ENCODE measurements at regions not wholly inside any gene's neighbourhood (a gene's known extent, or its start where the extent isn't known, plus 50 kb on each side); places are given as distances from the start of the nearest gene placed in this dataset.
A peak's percentile ranks its signal among the peaks of the same experiment; 100 is the strongest.

- Histone ChIP-seq H3K79me2 (ENCODE audit: insufficient read depth, low read length) (no peaks in the 10 kb centered on the region), H4K20me1 (ENCODE audit: insufficient read depth, low read length, poor library complexity, severe bottlenecking) (no peaks in the 10 kb centered on the region), H3K9ac (ENCODE audit: low read depth, low read length, poor library complexity, severe bottlenecking) (no peak overlapping the region), H3K4me1 (ENCODE audit: insufficient read depth, low read length, poor library complexity, severe bottlenecking) (peaks cover 3% of the 10 kb centered on the region), H3K4me3 (ENCODE audit: low read length, poor library complexity, severe bottlenecking) (no peak overlapping the region), H3K4me2 (ENCODE audit: low read depth, low read length, poor library complexity, severe bottlenecking) (peak overlapping the region; percentile 24), H2AFZ (ENCODE audit: low read length) (no peak overlapping the region), H3K36me3 (ENCODE audit: insufficient read depth, low read length) (no peaks in the 10 kb centered on the region), H3K9me2 (replicated peaks; ENCODE audit: low read depth, low read length) (no peaks in the 10 kb centered on the region), H3K27me3 (ENCODE audit: insufficient read depth, low read length, poor library complexity, severe bottlenecking) (no peaks in the 10 kb centered on the region), H3F3A (ENCODE audit: low read depth) (no peaks in the 10 kb centered on the region), H3K9me3 (ENCODE audit: insufficient read depth, low read depth, low read length) (no peaks in the 10 kb centered on the region)
- TF ChIP-seq EZH2phosphoT487 (IDR thresholded peaks at IDR 0.05; ENCODE audit: borderline replicate concordance) (no peak), CTCF (conservative IDR thresholded peaks at IDR 0.05; ENCODE audit: low read length) (no peak)
Observed at GRCh38 chr21:35399706-35400105, 350.6 kb upstream of the RUNX1 start.

GRCh38 chr21:35399002-35399530 is 350.0 kb upstream of the RUNX1 start:
- no peak overlapping the region for H3K9ac ChIP-seq (ENCODE audit: low read depth, low read length, poor library complexity, severe bottlenecking)
- H3K27me3 ChIP-seq (ENCODE audit: insufficient read depth, low read length, poor library complexity, severe bottlenecking), result no peaks in the 10 kb centered on the region
- no peak overlapping the region for H3K4me3 ChIP-seq (ENCODE audit: low read length, poor library complexity, severe bottlenecking)
- no peaks in the 10 kb centered on the region for H3F3A ChIP-seq (ENCODE audit: low read depth)
- H3K9me3 ChIP-seq (ENCODE audit: insufficient read depth, low read depth, low read length), result no peaks in the 10 kb centered on the region
- no peak for TF ChIP-seq EZH2phosphoT487 (IDR thresholded peaks at IDR 0.05; ENCODE audit: borderline replicate concordance)
- TF ChIP-seq CTCF (conservative IDR thresholded peaks at IDR 0.05; ENCODE audit: low read length), result no peak
- no peaks in the 10 kb centered on the region for H3K79me2 ChIP-seq (ENCODE audit: insufficient read depth, low read length)
- H2AFZ ChIP-seq (ENCODE audit: low read length), result no peak overlapping the region
- H4K20me1 ChIP-seq (ENCODE audit: insufficient read depth, low read length, poor library complexity, severe bottlenecking), result no peaks in the 10 kb centered on the region
- no peaks in the 10 kb centered on the region for H3K36me3 ChIP-seq (ENCODE audit: insufficient read depth, low read length)
- no peaks in the 10 kb centered on the region for H3K9me2 ChIP-seq (replicated peaks; ENCODE audit: low read depth, low read length)
- peaks cover 3% of the 10 kb centered on the region for H3K4me1 ChIP-seq (ENCODE audit: insufficient read depth, low read length, poor library complexity, severe bottlenecking)
- peak overlapping the region; percentile 32 for H3K4me2 ChIP-seq (ENCODE audit: low read depth, low read length, poor library complexity, severe bottlenecking)

- Histone ChIP-seq H3K36me3 (ENCODE audit: insufficient read depth, low read length) (no peaks in the 10 kb centered on the region), H3K4me1 (ENCODE audit: insufficient read depth, low read length, poor library complexity, severe bottlenecking) (peaks cover 3% of the 10 kb centered on the region), H3K9ac (ENCODE audit: low read depth, low read length, poor library complexity, severe bottlenecking) (no peak overlapping the region), H3K4me3 (ENCODE audit: low read length, poor library complexity, severe bottlenecking) (no peak overlapping the region), H3F3A (ENCODE audit: low read depth) (no peaks in the 10 kb centered on the region), H3K79me2 (ENCODE audit: insufficient read depth, low read length) (no peaks in the 10 kb centered on the region), H3K9me3 (ENCODE audit: insufficient read depth, low read depth, low read length) (no peaks in the 10 kb centered on the region), H3K9me2 (replicated peaks; ENCODE audit: low read depth, low read length) (no peaks in the 10 kb centered on the region), H3K4me2 (ENCODE audit: low read depth, low read length, poor library complexity, severe bottlenecking) (peak overlapping the region; percentile 32), H3K27me3 (ENCODE audit: insufficient read depth, low read length, poor library complexity, severe bottlenecking) (no peaks in the 10 kb centered on the region), H2AFZ (ENCODE audit: low read length) (no peak overlapping the region), H4K20me1 (ENCODE audit: insufficient read depth, low read length, poor library complexity, severe bottlenecking) (no peaks in the 10 kb centered on the region)
- TF ChIP-seq CTCF (conservative IDR thresholded peaks at IDR 0.05; ENCODE audit: low read length) (no peak), EZH2phosphoT487 (IDR thresholded peaks at IDR 0.05; ENCODE audit: borderline replicate concordance) (no peak)
Observed at GRCh38 chr21:35398346-35398982, 349.4 kb upstream of the RUNX1 start.
